LNCaP clone FGC (cell line): ENCODE measurements at regions not wholly inside any gene's neighbourhood (a gene's known extent, or its start where the extent isn't known, plus 50 kb on each side); places are given as distances from the start of the nearest gene placed in this dataset.

Experiments used
- DNase-seq: peaks from one replicate; pipeline ENCODE4 v3.0.0-alpha.2; 2011; ENCODE audit warnings: low read depth
- H3K4me3 ChIP-seq: 2 replicates; pipeline ENCODE4 v1.5.1; 2011; ENCODE audit warnings: mild to moderate bottlenecking, low read depth, low read length, control low read depth
- TF ChIP-seq, protein P1 (sequence below): IDR thresholded peaks from 2 replicates; pipeline ENCODE4 v1.5.1; 2012; ENCODE audit warnings: mild to moderate bottlenecking; ENCODE audit not compliant: control insufficient read depth, insufficient read depth; ENCODE audit errors: extremely low read depth

DNA sequence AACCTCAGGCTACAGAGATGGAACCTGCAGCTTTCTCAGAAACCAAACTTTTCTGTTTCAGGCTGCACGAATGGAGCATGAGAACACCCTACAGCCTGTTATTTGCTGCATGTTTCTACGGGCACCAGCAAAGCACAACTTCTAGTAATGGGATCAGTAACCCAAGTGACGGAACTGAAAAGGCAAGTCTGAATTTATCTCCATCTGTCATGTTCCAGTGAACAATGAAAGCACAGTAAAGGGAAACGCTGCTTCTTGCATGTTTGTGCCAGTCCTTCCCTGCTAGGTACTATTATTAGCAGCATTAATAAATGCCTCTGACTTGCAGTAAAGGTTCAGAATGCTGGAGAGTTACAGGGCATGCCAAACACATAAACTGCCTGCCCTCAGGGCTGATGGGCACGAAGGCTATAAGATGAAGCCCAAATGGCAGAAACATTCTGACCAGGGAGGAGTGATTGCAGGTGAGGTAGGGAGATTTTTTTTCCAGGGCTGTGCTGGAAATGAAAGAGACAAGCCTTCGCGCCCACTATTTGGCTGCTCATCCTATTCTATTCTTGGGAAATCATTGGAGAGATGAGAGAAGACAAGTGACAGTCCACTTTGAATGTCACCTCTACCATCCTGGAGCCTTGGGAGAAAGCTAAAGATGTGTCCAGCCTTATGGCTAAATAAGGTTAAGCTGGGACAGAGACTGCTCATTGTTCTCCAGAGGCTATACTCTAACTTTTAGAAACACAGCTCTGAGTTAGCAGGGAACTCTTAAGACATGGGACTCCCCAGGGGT, 100.4 kb upstream of the PLXNC1 start:
- TF ChIP-seq, protein P1, sequence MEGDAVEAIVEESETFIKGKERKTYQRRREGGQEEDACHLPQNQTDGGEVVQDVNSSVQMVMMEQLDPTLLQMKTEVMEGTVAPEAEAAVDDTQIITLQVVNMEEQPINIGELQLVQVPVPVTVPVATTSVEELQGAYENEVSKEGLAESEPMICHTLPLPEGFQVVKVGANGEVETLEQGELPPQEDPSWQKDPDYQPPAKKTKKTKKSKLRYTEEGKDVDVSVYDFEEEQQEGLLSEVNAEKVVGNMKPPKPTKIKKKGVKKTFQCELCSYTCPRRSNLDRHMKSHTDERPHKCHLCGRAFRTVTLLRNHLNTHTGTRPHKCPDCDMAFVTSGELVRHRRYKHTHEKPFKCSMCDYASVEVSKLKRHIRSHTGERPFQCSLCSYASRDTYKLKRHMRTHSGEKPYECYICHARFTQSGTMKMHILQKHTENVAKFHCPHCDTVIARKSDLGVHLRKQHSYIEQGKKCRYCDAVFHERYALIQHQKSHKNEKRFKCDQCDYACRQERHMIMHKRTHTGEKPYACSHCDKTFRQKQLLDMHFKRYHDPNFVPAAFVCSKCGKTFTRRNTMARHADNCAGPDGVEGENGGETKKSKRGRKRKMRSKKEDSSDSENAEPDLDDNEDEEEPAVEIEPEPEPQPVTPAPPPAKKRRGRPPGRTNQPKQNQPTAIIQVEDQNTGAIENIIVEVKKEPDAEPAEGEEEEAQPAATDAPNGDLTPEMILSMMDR = no peak
- no peak overlapping the region for H3K4me3 ChIP-seq
- no peak for DNase-seq

DNA sequence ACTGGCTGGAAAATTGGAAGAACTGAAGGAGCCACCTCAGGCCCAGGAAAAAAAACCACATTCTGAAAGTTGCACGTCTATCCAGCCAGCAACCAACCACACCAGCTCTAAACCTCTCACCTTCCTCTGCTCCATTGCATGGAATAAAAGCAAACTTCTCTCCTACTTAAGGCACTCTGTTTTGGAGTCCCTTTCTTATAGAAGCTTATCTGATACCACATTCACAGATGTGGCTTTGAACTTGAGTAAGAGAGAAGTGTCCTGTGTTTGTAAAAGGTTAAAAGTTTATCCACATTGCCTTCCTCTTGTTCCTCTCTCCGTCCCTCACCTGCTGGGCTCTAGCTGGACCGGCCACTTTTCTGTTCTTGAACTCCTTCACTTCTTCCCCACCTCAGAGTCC, 99.6 kb upstream of the PLXNC1 start:
- H3K4me3 ChIP-seq = no peak overlapping the region
- no peak for DNase-seq
- TF ChIP-seq, protein P1 = no peak

DNA sequence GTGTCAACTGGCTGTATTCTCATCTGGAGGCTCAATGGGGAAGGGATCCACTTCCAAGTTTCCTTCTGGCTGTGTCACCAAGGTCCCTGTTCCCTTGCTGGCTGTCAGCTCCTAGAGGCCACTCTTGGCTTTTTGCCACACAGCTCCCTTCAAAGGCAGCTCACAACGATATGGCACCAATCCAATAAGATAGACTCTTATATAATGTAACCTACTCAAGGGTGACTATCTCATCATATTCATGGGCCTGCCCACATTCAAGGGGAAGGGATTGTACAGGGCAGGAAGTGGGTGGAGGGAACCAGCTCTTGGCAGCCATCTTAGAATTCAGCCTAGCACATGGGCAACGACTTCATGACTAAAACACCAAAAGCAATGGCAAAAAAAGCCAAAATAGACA, 98.7 kb upstream of the PLXNC1 start:
- DNase-seq = no peak

DNA sequence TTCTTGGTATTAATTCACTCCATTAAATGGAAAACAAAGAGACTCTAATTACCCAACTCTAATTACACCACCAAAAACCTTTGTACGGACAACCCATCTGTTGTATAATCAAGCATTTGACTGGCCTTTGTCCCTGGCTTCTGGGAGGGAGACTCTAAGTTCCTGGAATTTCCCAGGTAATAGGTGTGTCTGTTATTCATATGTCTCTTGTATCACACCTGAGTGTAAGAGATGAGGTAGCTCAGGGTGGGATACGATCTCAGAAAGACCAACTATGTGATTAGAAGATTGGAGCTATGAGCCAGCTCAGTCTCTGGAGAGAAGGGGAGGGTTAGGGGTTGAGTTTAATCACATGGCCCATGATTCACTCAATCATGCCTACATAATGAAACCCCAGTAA, 94.7 kb upstream of the PLXNC1 start:
- DNase-seq = no peak
- TF ChIP-seq, protein P1 = no peak
- H3K4me3 ChIP-seq = no peak overlapping the region

More for the DNA sequence above, 98.7 kb upstream of the PLXNC1 start:
- H3K4me3 ChIP-seq = no peak overlapping the region
- TF ChIP-seq, protein P1 = no peak

DNA sequence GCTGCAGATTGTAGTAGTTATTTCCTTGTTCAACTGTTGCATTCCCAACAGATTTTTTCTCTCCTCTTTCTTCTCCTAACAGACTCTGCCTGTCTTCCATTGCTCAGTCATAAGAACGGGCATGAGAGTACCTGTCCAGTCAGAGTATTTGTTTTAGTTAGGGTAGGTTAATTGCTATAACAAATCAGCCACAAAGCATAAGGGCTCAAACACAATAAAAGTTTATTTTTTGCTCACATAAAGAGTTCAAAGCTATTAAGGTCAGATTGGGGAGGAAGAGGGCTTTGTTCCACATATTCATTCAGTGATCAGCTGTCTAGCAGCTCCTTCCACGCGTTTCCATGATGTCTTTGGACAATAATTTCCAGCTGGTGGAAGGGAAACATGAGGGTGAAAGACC, 92.8 kb upstream of the PLXNC1 start:
- TF ChIP-seq, protein P1 = no peak
- no peak overlapping the region for H3K4me3 ChIP-seq
- DNase-seq = no peak

DNA sequence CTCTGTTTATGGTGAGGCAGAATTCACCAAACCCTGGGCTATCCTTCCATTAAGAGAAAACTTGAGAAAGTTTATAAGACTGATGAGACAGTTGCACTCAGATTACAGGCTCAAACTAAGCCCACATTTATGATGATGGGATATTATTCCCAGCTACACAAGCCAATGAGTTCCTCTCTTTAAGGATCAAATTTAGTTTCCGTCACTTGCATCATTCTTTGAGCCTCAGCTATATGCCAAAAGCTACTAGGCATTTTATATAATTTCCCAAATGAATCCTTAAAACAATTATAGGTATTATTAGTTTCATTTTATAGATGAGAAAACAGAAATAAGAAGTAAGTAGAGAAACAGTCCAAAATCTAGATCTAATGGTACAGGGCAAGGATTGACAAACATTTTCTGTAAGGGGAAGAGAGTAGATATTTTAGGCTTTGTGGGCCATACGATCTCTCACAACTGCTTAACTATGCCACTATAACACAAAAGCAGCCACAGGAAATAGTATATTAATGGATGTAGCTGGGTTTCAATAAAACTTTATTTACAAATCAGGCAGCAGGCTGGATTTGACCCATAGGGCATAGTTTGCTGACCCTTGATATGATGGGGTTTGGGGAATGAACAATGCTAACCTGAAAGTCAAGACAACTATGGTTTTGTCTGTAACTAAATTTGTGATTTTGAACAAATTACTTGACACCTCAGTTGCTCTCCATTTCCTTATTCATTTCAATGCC, 91.8 kb upstream of the PLXNC1 start:
- TF ChIP-seq, protein P1 = no peak
- H3K4me3 ChIP-seq = no peak overlapping the region
- DNase-seq = no peak
